SIG-M5 treated with dmso at 0.1 percent for 504 hours (cell line): ENCODE measurements at regions not wholly inside any gene's neighbourhood (a gene's known extent, or its start where the extent isn't known, plus 50 kb on each side); places are given as distances from the start of the nearest gene placed in this dataset.
A peak's percentile ranks its signal among the peaks of the same experiment; 100 is the strongest.

Source experiments
- DNase-seq: peaks from one replicate; lab custom pipeline; 2025; ENCODE audit not compliant: unreplicated experiment; lab: John Stamatoyannopoulos, UW

DNA sequence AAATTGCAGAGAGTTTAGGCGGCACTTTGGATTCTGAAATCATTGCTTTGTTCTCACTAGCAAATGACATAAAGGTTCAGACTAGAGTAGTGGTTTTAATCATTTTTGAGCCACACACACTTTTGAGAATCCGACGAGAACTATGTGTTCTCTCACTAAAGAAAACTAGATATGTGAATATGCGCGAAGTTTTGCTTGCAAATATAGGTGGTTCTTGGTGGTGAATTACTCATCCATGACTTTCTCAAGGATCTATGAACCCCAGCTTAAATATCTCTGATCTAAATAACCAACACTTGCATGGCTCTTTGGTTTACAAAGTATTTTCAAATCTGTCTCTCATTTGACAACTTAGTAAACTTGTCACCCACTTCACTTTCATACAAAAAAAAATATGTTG is 54.8 kb downstream of the NOG start:
- DNase-seq, result no peak

DNA sequence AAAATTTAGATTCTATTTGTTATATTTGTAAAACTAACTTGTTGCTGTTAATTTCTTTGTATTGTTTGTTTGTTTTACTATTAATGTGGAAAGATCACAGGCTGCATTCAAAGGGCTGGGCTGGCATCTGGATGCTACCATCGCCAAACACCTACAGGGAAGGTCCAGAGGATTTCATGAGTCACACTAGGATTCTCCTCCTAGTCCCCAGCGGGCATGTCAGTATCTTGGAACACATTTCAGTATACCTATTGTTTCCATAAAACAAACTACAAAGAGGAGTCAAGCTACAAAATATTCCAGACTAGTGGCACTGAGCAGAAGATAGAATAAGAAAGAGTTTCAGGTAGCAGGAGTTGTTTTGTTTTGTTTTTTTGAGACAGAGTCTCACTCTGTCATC is 55.3 kb downstream of the NOG start:
- DNase-seq, result no peak

DNA sequence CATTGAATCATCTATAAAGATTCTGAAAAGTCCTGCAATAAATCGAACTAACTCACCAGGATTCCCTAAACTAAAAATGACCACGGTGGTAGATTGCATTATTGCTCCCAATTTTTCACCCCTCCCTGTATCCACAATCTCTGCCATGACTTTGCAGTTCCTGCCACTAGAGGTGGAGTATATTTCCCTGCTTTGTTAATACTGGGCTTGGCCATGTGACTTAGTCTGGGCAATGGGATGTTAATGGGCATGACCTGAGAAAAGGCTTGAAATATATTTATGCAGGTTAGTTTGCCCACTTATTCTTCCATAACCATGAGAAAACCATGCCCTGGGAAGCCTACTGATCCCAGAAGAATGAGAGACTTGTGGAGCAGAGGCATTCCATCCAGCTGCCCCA is 59.1 kb downstream of the NOG start:
- no peak for DNase-seq

- peak; percentile 63 for DNase-seq
Observed at GRCh38 chr17:56653877-56654276, 60.4 kb downstream of the NOG start.

GRCh38 chr17:56656701-56657327 is 63.3 kb downstream of the NOG start:
- DNase-seq, result no peak

DNA sequence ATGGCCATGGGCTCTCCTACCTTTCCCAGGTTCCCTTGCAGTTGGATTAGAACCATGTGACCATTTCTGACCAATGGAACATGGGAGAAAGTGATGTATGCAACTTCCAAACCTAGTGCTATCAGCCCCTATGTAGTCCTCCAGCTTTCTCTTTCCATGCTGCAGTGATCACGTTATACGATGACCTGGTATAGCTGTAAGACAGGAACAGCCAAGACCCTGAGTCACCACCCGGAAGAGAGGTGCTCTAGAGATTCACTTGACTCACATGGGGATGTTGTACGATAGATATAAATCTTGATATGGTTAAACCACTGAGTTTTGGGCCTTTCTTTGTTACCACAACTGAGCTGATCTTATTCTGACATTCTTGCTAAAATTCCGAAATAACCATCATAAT is 65.1 kb downstream of the NOG start:
- DNase-seq, result no peak

- no peak for DNase-seq
Observed at GRCh38 chr17:56659622-56660021, 66.1 kb downstream of the NOG start.

GRCh38 chr17:56661906-56662305 is 68.4 kb downstream of the NOG start:
- DNase-seq, result no peak

GRCh38 chr17:56665864-56666263 is 72.4 kb downstream of the NOG start:
- no peak for DNase-seq

GRCh38 chr17:56667925-56668458 is 74.5 kb downstream of the NOG start:
- no peak for DNase-seq

DNA sequence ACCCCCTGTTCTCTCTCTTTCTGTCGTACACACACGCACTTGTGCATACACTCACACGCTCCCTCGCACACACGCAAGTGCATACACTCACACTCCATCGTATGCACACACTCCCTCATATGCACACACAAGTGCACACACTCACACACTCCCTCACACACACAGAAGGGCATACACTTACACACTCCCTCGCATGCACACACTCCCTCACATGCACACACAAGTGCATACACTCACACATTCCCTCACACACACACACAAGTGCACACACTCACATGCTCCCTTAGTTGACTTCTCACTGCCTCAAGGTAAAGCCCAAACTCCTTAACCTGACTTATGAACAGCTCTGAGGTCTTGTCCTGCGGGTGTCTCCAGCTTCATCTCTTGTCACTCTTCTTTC is 78.7 kb downstream of the NOG start:
- no peak for DNase-seq

DNA sequence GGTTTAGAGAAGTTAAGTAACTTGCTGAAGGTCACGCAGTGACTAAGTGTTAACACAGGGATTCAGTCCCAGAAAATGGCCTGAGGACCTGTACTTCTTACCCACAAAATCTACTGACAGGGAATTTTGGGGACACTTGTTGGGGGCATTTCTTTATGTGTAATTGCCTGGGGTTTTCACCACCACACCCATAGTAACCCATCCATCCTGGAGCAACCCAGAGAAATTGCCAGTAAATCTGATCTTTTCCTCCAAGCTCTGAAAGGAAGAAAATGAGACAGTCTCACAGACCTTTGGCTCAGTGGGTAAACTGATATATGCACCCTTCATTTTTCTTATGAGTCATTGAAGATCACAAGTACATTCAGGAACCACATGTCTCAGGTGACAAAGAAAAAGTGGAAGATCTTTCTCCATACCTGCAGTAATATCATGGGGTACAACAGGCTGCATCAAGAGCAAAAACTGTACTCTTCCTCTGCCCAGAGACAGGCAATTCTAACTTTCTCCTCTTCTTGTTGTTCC is 81.0 kb downstream of the NOG start:
- DNase-seq, result no peak

DNA sequence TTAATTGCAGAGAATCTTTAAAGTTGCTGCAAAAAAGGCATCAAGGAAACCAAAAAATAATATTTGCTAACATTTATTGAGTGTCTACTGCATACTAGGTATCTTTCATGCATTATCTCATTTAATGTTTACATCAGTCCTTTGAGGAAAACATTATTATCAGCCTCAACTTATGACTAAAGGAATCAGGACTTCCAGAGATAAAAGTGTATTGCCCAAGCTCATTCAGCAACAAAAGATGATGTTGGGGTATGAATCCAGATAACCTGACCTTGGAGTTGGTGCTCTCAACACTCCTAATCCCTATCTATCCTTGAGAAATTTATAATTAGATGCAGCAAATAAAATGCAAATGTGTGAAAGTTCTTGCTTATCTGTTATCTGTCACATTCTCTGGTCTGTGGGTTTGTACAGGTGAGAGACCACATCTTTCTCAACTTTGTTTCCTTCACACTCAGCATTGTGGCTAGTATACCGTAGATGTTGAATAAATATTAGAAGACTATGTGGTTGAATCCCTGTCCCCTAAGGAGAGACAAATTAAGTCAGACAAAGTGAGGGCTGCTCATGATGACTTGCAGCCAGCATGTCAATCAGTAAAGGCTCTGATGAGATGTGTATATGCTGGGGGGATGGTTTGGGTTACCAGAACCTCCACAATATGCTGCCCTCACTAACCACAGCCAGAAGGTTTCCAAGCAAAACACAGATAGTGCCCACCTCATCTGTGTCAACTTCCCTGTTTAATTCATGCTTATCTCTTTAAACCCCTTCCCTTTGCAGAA is 82.6 kb downstream of the NOG start:
- DNase-seq, result no peak

- peak; percentile 45 for DNase-seq
Observed at GRCh38 chr17:56676810-56677209, 83.3 kb downstream of the NOG start.

DNA sequence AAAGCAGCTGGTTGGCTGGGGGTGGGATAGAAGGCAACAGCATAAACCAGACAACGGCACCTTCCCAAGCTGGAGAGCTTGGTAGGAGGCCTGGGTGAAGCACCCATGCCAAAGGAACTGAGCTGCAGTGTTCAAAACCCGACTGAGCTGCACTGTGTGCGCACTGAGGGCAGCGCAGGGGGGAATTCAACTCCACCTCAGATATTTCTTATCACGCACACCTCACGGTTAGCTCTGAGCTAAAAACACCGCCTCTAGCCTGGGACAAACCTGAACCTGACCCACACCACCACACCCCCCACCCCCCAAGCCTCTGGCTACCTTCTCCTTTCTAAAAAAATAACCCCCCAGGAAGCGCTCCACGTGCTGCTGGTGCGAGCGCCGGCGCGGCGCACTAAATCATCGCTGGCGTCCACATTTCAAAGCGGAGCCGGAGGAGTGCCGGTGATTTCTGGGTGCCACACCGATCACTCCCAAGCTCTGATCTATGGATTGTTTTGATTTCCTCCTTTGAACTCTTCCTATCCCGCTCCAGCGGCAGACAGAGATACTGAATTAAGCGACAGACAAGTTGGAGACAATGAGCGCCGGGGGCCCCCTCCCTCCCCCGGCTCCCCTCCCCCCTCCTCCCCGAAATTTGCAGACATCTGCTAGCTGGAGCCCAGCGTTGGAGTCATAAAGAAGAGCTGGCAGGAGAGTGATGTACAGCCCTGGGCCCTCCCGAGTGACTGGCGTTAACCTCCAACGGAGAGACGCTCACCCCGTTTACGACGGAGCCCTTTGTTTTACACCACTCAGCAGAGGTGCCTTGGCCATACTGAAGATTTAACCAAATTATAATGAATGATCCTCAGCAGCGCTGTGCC is 85.0 kb downstream of the NOG start:
- no peak for DNase-seq

GRCh38 chr17:56679115-56679776 is 85.7 kb downstream of the NOG start:
- peak; percentile 29 for DNase-seq

GRCh38 chr17:56679777-56680422 is 86.4 kb downstream of the NOG start:
- DNase-seq, result no peak

DNA sequence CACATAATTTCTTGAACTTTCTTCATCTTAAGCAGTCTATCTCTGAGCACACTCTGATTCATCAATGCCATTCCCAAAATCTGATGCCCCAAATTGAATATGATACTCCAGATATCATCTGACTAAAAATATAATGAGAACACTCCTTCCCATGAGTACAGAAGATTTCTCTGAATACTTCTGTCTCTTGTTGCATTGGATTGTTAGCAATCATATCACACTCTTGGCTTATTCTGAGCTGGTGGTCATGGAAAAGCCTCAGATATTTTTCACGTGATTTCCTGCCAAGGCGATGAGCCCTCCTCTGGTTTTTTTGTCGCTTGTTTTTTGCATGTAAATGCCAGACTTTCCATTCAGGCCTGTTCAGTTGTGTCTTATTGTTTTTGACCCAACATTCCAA is 87.2 kb downstream of the NOG start:
- no peak for DNase-seq

- DNase-seq, result peak; percentile 64
Observed at GRCh38 chr17:56681561-56682266, 88.2 kb downstream of the NOG start.

DNA sequence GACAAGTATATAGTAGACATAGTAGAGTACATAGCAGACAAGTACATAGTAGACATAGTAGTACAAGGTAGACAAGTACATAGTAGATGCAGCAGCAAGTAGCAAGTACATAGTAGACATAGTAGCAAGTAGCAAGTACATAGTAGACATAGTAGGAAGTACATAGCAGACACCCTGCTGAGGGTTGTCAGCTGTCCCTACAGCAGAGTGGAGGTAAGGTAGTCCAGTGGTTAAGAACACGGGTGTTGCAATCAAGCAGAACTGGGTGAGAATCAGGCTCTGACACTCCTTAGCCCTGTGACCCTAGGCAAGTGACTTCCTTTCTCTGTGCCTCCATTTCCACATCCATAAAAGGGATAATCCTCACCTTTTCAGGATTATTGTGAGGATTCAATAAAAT is 94.7 kb downstream of the NOG start:
- no peak for DNase-seq
